Colonic mucosa (tissue), 4 donors: ENCODE measurements at regions not wholly inside any gene's neighbourhood (a gene's known extent, or its start where the extent isn't known, plus 50 kb on each side); places are given as distances from the start of the nearest gene placed in this dataset.

Experiments used
- DNase-seq: peaks from one replicate; pipeline ENCODE4 v3.0.0-alpha.2; 2020
- H3K27ac ChIP-seq: fragments of 200-600 bp; one replicate; pipeline ENCODE4 v1.8.0; 2021
- H3K27me3 ChIP-seq: fragments of 200-600 bp; one replicate; pipeline ENCODE4 v1.8.0; 2021
- H3K36me3 ChIP-seq: fragments of 200-600 bp; one replicate; pipeline ENCODE4 v1.8.0; 2021
- H3K4me1 ChIP-seq: fragments of 200-600 bp; one replicate; pipeline ENCODE4 v1.8.0; 2021; ENCODE audit warnings: mild to moderate bottlenecking
- H3K4me3 ChIP-seq: fragments of 200-600 bp; one replicate; pipeline ENCODE4 v1.8.0; 2021
- H3K9ac ChIP-seq, 2 donors: one replicate each; pipeline ENCODE4 v1.7.0; 2013; ENCODE audit warnings: control low read depth in 2 of 2, low read depth in 2 of 2, low read length in 2 of 2
- H3K9me3 ChIP-seq: fragments of 200-600 bp; one replicate; pipeline ENCODE4 v1.8.0; 2021
- intact Hi-C: fragments of 100-400 bp; cut with DNase I; formaldehyde crosslinking; loops from one replicate; pipeline ENCODE4 v1.14.1; 2022
- TF ChIP-seq, protein P1 (sequence below): fragments of 200-600 bp; IDR thresholded peaks from one replicate; pipeline ENCODE4 v1.8.0; 2022; ENCODE audit warnings: antibody characterized with exemption, mild to moderate bottlenecking
- donor health status: healthy.
- donor health status: DM: no; HTN: no; CAD: no.
- donor health status: DM: no; HTN: no; CAD: no.

DNA sequence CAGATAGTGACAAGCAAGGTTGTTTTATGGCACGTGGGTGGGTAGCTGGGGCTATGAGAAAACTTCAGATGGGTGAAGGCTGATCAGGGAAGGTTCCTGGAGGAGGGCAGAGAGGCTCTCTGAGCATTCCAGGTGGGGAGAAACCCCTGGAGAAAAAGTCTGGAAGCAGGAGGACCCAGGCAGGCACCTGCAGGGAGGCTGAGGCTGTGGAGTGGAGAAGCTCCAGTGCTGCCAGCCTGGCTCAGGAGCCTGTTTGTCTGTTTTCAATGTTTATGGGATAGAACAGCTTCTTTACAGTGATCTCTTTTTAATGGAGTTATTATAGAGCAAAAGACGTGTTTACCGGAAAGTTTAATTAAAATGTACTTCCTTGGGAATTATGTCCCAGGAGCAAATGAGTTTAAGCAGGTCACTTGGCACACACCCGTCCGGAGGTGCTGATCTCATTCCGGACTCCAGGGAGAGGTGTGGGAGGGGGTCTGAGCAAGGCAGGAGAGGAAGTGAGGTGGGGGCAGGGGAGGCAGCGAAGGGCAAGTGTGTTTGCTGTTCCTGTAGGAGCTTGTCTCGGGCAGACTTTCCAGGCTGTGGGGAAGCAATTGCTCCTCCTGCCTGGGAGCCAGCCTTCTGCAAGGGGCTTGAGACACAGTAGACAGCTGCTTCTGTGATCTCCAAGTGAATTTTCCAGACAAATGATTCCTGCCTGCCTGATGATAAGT is 239.5 kb downstream of the MYCN start:
- no peaks in the 10 kb centered on the region for H3K36me3 ChIP-seq
- intact Hi-C loops, result no loop called here
- H3K9ac ChIP-seq, result no peak overlapping the region
- no peaks in the 10 kb centered on the region for H3K27me3 ChIP-seq
- no peak overlapping the region for H3K27ac ChIP-seq
- DNase-seq, result no peak
- TF ChIP-seq, protein P1, sequence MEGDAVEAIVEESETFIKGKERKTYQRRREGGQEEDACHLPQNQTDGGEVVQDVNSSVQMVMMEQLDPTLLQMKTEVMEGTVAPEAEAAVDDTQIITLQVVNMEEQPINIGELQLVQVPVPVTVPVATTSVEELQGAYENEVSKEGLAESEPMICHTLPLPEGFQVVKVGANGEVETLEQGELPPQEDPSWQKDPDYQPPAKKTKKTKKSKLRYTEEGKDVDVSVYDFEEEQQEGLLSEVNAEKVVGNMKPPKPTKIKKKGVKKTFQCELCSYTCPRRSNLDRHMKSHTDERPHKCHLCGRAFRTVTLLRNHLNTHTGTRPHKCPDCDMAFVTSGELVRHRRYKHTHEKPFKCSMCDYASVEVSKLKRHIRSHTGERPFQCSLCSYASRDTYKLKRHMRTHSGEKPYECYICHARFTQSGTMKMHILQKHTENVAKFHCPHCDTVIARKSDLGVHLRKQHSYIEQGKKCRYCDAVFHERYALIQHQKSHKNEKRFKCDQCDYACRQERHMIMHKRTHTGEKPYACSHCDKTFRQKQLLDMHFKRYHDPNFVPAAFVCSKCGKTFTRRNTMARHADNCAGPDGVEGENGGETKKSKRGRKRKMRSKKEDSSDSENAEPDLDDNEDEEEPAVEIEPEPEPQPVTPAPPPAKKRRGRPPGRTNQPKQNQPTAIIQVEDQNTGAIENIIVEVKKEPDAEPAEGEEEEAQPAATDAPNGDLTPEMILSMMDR, result no peak
- no peaks in the 10 kb centered on the region for H3K4me1 ChIP-seq
- H3K4me3 ChIP-seq, result no peak overlapping the region
- H3K9me3 ChIP-seq, result no peaks in the 10 kb centered on the region

DNA sequence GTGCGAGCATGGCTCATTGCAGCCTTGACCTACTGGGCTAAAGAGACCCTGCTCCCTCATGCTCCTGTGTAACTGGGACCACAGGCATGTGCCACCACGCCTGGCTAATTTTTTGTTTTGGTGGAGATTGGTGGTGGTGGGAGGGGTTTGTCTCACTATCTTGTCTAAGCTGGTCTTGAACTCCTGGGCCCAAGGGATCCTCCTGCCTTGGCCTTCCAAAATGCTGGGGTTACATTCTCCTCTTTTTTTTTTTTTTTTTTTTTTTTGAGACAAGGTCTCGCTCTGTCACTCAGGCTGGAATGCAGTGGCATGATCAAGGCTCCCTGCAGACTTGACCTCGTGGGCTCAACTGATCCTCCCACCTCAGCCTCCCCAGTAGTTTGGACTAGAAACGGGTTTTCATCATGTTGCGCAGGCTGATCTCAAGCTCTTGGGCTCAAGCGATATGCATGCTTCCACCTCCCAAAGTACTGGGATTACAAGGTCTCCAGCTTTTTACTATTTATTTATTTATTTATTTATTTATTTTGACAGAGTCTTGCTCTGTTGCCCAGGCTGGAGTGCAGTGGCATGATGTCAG is 238.3 kb downstream of the MYCN start:
- no peak for DNase-seq

DNA sequence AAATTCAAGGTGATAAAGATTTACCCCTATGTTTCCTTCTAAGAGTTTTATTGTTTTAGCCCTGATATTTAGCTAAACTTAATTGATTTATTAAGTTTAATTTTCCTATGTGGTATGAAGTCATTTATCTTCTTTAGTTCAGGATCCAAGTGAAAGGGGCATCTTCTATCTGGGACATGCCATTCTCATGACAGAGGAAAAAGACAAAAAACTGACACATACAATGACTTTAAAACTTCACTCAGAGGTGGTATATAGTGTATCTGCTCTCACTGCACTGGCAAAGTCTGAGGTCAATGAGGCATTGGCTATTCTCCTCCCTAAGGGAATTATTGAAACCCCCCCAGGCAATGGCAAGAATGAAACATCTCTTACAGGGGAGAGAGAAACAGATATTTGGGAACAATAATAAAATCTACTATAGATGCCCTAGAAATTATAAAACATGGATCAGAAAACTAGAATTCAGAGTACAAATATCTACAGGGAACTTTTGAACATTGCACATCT is 237.4 kb downstream of the MYCN start:
- Histone ChIP-seq H3K9ac (no peak overlapping the region), H3K9me3 (no peaks in the 10 kb centered on the region), H3K27ac (no peak overlapping the region), H3K27me3 (no peaks in the 10 kb centered on the region), H3K4me1 (no peaks in the 10 kb centered on the region), H3K4me3 (no peak overlapping the region), H3K36me3 (no peaks in the 10 kb centered on the region)
- DNase-seq, result no peak
- TF ChIP-seq, protein P1, result no peak
- intact Hi-C loops, result no loop called here

More for the DNA sequence above, 238.3 kb downstream of the MYCN start:
- H3K4me1 ChIP-seq, result no peaks in the 10 kb centered on the region
- H3K9me3 ChIP-seq, result no peaks in the 10 kb centered on the region
- H3K4me3 ChIP-seq, result no peak overlapping the region
- TF ChIP-seq, protein P1, result no peak
- H3K27me3 ChIP-seq, result no peaks in the 10 kb centered on the region
- intact Hi-C loops, result no loop called here
- no peaks in the 10 kb centered on the region for H3K36me3 ChIP-seq
- no peak overlapping the region for H3K27ac ChIP-seq
- H3K9ac ChIP-seq, result no peak overlapping the region

DNA sequence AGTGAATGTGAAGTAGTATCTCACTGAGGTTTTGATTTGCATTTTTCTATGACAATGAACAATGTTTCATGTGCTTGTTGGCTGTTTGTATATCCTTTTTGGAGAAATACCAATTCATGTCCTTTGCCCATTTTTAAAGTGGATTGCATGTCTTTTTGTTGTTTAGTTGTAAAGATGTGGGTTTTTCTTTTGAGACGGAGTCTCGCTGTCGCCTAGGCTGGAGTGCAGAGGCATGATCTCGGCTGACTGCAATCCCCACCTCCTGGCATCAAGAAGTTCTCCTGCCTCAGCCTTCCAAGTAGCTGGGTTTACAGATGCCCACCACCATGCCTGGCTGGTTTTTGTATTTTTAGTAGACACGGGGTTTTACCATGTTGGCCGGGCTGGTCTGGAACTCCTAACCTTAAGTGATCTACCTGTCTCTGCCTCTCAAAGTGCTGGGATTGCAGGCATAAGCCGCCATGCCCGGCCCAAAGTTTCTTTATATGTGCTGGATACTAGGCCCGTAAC is 236.7 kb downstream of the MYCN start:
- intact Hi-C loops, result no loop called here
- Histone ChIP-seq H3K4me1 (no peaks in the 10 kb centered on the region), H3K36me3 (no peaks in the 10 kb centered on the region), H3K27me3 (no peaks in the 10 kb centered on the region), H3K27ac (no peak overlapping the region), H3K4me3 (no peak overlapping the region), H3K9ac (no peak overlapping the region), H3K9me3 (no peaks in the 10 kb centered on the region)
- no peak for DNase-seq
- TF ChIP-seq, protein P1, result no peak

DNA sequence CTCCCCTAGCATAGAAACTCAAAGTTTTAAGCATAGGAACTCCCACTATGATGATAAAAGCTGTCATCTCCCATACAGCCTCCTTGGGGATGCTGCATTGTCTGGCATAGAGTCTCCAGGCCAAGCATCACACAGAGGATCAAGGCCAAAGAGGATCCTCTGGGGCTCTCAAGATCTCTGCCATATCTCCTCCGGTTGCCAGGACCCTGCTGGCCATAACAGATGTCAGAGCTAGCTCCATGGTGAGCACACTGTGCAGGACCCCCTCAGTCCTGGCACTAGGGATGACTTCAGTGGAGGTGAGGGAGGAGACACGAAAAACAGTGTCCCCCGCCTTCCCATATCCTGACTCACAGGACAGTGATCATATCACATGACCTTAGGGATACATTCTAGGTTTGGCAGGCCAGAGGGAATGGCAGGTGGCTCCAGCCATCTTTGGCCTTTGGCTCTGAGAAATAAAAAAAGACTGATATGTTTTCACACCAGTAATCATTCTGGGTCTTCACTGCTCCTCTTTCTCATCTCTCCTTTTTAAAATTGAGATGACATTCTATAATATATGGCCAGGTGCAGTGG is 235.0 kb downstream of the MYCN start:
- H3K4me3 ChIP-seq, result no peak overlapping the region
- TF ChIP-seq, protein P1, result no peak
- H3K4me1 ChIP-seq, result no peaks in the 10 kb centered on the region
- H3K27me3 ChIP-seq, result no peaks in the 10 kb centered on the region
- intact Hi-C loops, result no loop called here
- DNase-seq, result no peak
- H3K9ac ChIP-seq, result no peak overlapping the region
- H3K27ac ChIP-seq, result no peak overlapping the region
- no peaks in the 10 kb centered on the region for H3K9me3 ChIP-seq
- H3K36me3 ChIP-seq, result no peaks in the 10 kb centered on the region
